SK-N-MC (cell line): ENCODE measurements at regions not wholly inside any gene's neighbourhood (a gene's known extent, or its start where the extent isn't known, plus 50 kb on each side); places are given as distances from the start of the nearest gene placed in this dataset.

Experiments used
- EZH2 ChIP-seq: fragments of 200-600 bp; sonication (generic); IDR thresholded peaks from one replicate; pipeline ENCODE4 v1.6.1; 2017; ENCODE audit warnings: antibody characterized with exemption
- FOXP2 ChIP-seq: optimal IDR thresholded peaks from 2 replicates; pipeline ENCODE3; 2011; ENCODE audit warnings: mild to moderate bottlenecking, moderate library complexity; ENCODE audit not compliant: insufficient read depth; ENCODE audit errors: extremely low read length, control extremely low read depth
- POLR2AphosphoS5 ChIP-seq: IDR thresholded peaks from 2 replicates; pipeline ENCODE4 v1.6.1; 2012; ENCODE audit warnings: mild to moderate bottlenecking, low read depth, low read length, borderline replicate concordance

DNA sequence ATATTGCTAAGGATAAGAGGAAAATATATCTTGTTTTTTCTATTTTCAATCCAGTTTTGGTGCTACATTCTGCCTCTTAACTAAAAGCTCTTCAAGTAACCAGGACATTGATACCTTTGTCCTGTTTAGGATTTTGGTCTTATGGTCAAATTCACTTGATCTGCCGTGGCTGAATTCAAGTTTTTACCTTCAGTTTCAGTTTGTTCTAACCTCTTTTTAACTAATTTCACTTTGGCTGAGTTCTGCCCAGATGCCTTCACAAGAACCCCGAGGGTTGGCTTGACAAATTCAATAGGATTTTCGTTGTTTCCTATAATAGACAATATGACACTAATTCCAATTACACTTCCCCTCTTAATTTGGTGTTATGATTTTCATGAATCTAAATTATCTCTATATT is 84.5 kb upstream of the C1orf21 start:
- no peak for TF ChIP-seq POLR2AphosphoS5
- TF ChIP-seq EZH2 = no peak
- no peak for TF ChIP-seq FOXP2
